Right lobe of liver (tissue), 4 donors: ENCODE measurements at regions not wholly inside any gene's neighbourhood (a gene's known extent, or its start where the extent isn't known, plus 50 kb on each side); places are given as distances from the start of the nearest gene placed in this dataset.

ENCODE experiments used
- POLR2A ChIP-seq: fragments of 450-650 bp; IDR thresholded peaks from one replicate; pipeline ENCODE4 v1.6.1; 2017; ENCODE audit warnings: antibody characterized with exemption, mild to moderate bottlenecking
- TF ChIP-seq, protein P1 (sequence below), 4 donors: fragments of 200-600 bp in 3 of 4; fragments of 450-650 bp in 1 of 4; IDR thresholded peaks; one replicate each; pipeline versions ENCODE4 v1.5.1 to v1.8.0; 2016 to 2022; ENCODE audit warnings: antibody characterized with exemption in 4 of 4, mild to moderate bottlenecking in 2 of 4
- donor health status: DM: no; HTN: no; CAD: no.
- donor health status: DM: no; HTN: no; CAD: no.
- donor health status: DM: no; HTN: yes; CAD: no.

DNA sequence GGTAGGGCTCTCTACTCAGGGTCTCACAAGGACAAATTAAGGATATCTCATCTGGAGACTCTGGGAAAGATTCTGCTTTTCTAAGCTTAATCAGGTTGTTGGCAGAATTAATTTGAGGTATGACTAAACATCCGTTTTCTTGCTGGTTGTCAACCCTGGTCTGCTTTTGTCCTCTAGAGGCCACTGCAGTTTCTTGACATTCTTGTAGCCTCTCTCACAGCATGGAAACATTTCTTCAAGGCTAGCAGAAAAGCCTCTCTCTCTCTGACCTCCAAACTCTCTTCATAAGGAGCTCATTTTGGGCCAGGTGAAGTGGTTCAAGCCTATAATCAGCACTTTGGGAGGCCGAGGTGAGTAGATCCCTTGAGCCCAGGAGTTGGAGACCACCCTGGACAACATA lies 749.5 kb upstream of the PCDH7 start:
- TF ChIP-seq, protein P1, sequence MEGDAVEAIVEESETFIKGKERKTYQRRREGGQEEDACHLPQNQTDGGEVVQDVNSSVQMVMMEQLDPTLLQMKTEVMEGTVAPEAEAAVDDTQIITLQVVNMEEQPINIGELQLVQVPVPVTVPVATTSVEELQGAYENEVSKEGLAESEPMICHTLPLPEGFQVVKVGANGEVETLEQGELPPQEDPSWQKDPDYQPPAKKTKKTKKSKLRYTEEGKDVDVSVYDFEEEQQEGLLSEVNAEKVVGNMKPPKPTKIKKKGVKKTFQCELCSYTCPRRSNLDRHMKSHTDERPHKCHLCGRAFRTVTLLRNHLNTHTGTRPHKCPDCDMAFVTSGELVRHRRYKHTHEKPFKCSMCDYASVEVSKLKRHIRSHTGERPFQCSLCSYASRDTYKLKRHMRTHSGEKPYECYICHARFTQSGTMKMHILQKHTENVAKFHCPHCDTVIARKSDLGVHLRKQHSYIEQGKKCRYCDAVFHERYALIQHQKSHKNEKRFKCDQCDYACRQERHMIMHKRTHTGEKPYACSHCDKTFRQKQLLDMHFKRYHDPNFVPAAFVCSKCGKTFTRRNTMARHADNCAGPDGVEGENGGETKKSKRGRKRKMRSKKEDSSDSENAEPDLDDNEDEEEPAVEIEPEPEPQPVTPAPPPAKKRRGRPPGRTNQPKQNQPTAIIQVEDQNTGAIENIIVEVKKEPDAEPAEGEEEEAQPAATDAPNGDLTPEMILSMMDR (IDR thresholded peaks at IDR 0.05), result peak in 2 of 4 donors; percentile 7 to 15
- no peak for TF ChIP-seq POLR2A
